Astrocyte of the cerebellum (primary cell): ENCODE measurements at regions not wholly inside any gene's neighbourhood (a gene's known extent, or its start where the extent isn't known, plus 50 kb on each side); places are given as distances from the start of the nearest gene placed in this dataset.
A peak's percentile ranks its signal among the peaks of the same experiment; 100 is the strongest.
"Not testable (repeated sequence)": the region's sequence is repeated elsewhere in the genome, so short reads cannot be mapped to it uniquely, and the experiment has no call there.

Source experiments
- DNase-seq: peaks from one replicate; pipeline ENCODE4 v3.0.0-alpha.2; 2011; ENCODE audit warnings: low read depth
- H3K4me3 ChIP-seq: 2 replicates; pipeline ENCODE4 v1.5.1; 2011; ENCODE audit warnings: mild to moderate bottlenecking, low read depth, low read length, moderate library complexity
- in situ Hi-C: cut with HindIII; loops from 2 replicates; pipeline ENCODE4 v1.10.0; 2017; ENCODE audit warnings: low sequenced_read_pairs
- TF ChIP-seq, protein P1 (sequence below): IDR thresholded peaks from 2 replicates; pipeline ENCODE4 v1.5.1; 2012; ENCODE audit warnings: low read length, low read depth, moderate library complexity, mild to moderate bottlenecking; ENCODE audit errors: missing control alignments

DNA sequence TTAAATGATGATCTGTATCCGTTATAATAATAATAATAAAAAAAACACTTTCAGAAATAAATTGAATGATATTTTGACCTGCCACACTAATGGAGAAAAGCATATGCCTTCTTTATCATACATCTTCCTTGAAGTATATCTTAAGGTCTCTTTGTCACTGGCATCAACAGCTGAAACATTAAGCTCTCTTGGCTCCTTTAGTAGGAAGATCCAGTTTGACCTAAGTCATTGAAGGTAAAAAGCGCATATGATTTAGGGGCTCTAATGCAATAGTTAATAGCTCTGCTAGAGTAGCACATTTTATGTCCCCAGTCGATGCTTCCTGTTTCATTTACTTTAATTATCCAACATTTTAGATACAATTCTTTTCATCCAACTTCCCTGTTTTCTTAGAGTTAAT, 1010.8 kb downstream of the STPG2 start:
- no peak overlapping the region for H3K4me3 ChIP-seq
- TF ChIP-seq, protein P1, sequence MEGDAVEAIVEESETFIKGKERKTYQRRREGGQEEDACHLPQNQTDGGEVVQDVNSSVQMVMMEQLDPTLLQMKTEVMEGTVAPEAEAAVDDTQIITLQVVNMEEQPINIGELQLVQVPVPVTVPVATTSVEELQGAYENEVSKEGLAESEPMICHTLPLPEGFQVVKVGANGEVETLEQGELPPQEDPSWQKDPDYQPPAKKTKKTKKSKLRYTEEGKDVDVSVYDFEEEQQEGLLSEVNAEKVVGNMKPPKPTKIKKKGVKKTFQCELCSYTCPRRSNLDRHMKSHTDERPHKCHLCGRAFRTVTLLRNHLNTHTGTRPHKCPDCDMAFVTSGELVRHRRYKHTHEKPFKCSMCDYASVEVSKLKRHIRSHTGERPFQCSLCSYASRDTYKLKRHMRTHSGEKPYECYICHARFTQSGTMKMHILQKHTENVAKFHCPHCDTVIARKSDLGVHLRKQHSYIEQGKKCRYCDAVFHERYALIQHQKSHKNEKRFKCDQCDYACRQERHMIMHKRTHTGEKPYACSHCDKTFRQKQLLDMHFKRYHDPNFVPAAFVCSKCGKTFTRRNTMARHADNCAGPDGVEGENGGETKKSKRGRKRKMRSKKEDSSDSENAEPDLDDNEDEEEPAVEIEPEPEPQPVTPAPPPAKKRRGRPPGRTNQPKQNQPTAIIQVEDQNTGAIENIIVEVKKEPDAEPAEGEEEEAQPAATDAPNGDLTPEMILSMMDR = no peak
- in situ Hi-C loops = no loop called here
- DNase-seq = no peak

DNA sequence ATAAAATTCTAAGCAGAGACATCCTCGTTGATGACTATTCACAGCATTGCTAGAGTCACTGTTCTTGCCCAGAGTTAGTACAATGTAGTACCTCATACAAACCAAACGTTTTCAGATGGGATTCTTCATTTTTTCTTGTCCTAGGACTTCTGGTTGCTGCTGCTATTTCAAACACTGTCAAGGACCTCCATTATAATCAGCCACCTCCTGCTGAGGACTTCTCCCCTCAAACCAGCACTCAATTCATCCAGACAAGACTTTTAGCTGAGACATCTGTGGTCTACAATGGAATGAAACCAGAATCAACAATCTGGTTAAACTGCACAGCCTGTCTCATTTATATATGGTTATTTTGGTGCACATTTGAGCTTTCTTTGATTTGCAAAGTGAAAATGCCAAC, 1008.8 kb downstream of the STPG2 start:
- TF ChIP-seq, protein P1 = no peak
- in situ Hi-C loops = no loop called here

DNA sequence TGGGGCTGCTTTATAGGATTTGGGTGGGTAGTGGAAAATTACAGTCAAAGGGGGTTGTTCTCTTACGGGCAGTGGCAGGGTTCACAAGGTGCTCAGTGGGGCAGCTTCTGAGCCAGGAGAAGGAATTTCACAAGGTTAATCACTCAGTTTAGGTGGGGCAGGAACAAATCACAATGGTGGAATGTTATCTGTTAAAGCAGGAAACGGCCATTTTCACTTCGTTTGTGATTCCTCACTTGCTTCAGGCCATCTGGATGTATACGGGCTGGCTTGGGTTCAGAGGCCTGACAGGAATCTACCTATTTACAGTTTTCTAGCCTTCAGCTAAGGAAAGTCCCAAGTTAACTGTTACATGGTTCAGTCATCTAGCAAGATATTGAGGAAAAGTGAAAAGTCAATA, 1003.5 kb downstream of the STPG2 start:
- TF ChIP-seq, protein P1 = no peak
- in situ Hi-C loops = no loop called here
- no peak for DNase-seq
- H3K4me3 ChIP-seq = no peak overlapping the region

More for the DNA sequence above, 1008.8 kb downstream of the STPG2 start:
- peak; percentile 35 for DNase-seq
- no peak overlapping the region for H3K4me3 ChIP-seq

DNA sequence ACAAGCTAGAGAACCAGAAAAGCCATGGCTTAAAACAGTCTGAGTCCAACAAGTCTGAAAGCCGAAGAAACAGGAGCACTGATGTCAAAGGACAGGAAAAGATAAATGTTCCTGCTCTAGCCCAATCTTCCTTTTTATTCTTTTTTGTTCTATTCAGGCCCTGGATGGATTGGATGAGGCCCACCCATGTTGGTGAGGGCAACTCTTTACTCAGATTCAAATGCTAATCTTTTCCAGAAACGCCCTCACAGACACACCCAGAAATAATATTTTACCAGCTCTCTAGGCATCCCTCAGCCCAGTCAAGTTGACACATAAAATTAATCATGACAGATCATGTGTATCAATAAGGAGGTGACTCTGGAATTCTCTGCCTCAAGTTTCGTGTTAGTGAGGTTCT, 1002.7 kb downstream of the STPG2 start:
- TF ChIP-seq, protein P1 = no peak
- no peak overlapping the region for H3K4me3 ChIP-seq
- no peak for DNase-seq
- in situ Hi-C loops = no loop called here

DNA sequence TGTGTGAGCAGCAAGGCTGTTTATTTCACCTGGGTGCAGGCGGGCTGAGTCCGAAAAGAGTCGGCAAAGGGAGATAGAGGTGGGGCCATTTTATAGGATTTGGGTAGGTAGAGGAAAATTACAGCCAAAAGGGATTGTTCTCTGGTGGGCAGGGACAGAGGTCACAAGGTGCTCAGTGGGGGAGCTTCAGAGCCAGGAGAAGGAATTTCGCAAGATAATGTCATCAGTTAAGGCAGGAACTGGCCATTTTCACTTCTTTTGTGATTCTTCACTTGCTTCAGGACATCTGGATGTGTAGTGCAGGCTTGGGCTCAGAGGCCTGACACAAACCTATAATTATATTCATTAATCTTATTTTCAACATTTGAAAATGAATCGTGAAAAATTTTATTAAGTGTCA, 1001.9 kb downstream of the STPG2 start:
- in situ Hi-C loops, DNase-seq, H3K4me3 ChIP-seq: not testable (repeated sequence)

DNA sequence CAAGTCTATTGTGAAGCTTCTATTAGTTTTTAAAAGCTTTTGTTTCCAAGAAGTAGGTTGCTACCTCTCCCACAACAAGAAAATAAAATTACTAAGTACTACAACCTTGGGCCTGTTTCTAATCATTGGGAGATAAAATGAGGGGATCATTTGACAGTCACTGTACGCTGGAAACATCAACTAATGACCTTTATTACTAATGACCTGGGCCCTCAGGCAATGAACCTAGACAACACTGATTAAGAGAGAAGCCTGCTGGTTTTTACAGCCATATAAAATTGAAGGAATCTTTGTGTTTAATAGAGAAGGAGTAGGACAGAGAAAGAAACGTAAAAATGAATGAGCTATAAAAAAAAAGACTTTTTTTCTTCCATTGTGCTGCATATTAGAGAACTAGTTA, 1000.9 kb downstream of the STPG2 start:
- no peak overlapping the region for H3K4me3 ChIP-seq
- no peak for DNase-seq
- in situ Hi-C loops = no loop called here
- TF ChIP-seq, protein P1 = no peak

DNA sequence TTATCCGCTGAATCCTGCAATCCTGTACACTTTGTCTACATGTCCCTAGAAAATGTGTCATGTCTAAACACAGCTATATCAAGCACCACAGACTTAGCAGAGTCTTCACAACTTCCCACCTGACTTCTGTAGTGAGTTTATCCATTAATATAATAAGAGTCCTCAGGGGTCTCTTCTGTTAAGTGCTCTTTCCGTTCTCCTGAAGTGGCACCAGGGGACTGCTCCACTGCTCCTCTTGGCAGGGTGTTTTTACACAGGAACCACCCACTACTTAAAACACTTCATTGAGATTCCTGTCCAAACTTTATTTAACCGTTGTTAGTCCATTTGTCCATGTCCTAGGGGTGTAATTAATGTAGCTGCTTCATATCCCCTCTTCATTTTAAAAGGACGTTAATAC, 1000.4 kb downstream of the STPG2 start:
- no peak overlapping the region for H3K4me3 ChIP-seq
- no peak for DNase-seq
- TF ChIP-seq, protein P1 = no peak
- in situ Hi-C loops = no loop called here
